DOHH2 (cell line): ENCODE measurements at regions not wholly inside any gene's neighbourhood (a gene's known extent, or its start where the extent isn't known, plus 50 kb on each side); places are given as distances from the start of the nearest gene placed in this dataset.

Experiments used
- CTCF ChIP-seq: fragments of 200-600 bp; sonication (generic); IDR thresholded peaks from one replicate; pipeline ENCODE4 v1.5.1; 2014; ENCODE audit warnings: antibody characterized with exemption, mild to moderate bottlenecking, low read depth, low read length; ENCODE audit not compliant: poor library complexity, severe bottlenecking
- EZH2phosphoT487 ChIP-seq: fragments of 200-600 bp; sonication (generic); IDR thresholded peaks from 2 replicates; pipeline ENCODE4 v1.6.1; 2017; ENCODE audit warnings: borderline replicate concordance, mild to moderate bottlenecking, antibody characterized with exemption, low read length, moderate library complexity, mixed read lengths

GRCh38 chr4:85210353-85210752 lies 243.9 kb upstream of the WDFY3 start:
- TF ChIP-seq CTCF = no peak
- TF ChIP-seq EZH2phosphoT487 = no peak
